ENCODE measurements at regions not wholly inside any gene's neighbourhood (a gene's known extent, or its start where the extent isn't known, plus 50 kb on each side); places are given as distances from the start of the nearest gene placed in this dataset.

- DNase-seq = no peak
These were observed 266.4 kb upstream of the TENM3 start for GRCh38 chr4:181976764-181977163.

DNA sequence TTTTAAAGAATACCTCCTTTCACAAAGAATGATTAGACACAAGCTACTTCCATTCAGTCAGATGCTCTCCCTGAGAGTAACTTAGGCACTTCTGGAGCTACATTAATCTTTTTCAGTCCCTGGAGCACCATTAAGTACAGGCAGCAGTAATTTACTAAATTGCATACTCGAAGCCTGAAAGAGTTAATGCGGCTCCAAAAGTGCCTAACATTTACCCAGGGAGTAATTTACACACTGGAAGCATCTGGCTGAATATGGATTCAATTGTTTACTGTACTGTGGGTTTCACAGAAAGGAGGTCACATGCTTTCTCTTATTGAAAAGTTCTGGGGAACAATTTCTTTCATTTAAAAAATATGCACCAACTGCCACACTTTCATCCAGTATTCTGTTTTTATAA, 260.8 kb upstream of the TENM3 start:
- DNase-seq = no peak

DNA sequence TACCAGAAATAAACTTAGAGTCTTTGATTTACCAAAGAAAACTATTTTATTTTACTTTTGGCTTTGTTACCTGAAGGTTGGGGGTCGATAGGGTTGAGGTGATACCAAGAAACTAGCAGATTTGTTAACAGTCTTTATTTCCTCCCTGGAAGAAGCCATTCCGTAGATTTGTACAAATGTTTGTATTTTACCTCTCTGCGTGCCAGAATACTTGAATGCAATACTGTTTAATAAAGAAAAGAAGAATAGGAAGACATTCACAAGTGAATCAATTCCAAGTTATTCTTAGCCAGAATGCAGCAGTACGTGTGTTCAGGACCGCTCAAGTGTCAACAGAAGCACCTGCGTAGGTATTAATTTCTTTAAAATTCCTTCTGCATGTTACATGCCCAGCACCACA, 260.3 kb upstream of the TENM3 start:
- no peak for DNase-seq

DNA sequence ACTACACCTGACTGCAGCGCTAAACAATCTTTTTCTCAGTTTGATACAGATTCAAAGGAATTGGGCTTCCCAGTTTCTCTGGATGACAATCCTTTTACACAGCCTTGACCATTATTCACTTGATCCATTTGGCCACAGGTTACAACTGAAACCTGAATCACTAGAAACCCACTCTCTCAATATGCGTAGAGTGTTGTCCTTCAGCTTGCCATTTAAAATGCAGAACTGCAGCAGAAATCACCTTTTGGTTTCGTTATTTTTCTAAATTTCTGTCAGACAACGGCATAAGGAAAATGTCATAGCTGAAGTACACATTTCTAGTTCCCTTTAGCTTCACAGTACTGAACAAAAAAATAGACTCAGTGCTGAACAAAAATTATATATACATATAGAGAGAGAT, 255.8 kb upstream of the TENM3 start:
- no peak for DNase-seq

- DNase-seq = no peak
These were observed 254.1 kb upstream of the TENM3 start for GRCh38 chr4:181989071-181989470.

DNA sequence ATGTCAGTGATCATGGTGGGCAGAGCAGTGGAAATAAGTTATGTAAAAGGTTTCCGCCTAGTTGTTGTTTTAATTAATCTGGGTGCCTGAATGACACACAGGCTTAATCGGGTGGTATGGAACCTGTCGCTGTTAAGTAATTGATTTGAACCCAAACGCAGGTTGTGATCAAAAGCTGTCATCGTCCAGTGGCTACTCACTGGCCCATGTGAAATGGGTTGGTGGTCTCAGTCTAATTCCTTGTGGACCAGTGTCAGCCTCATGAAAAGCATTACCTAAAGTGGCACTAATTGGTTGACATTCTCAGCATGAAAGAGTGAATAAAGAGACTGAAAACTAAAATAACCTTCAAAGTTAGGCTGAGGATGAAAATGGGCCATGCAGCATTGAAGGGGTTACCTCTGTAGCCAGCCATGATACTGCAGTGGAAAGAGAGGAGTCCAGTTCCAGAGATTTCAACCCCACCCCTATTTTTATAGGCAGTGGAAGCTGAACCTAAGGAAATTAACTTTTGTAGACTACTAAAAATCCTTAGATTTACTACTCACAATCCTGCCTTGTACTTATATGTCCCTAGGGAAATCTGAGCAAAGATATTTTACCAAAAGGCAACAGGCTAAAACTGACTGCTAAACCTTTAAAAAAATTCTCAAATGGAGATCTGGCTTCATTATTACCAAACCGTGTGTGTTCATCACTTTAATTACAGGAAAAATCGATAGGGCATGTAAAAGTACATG, 251.7 kb upstream of the TENM3 start:
- DNase-seq = no peak

DNA sequence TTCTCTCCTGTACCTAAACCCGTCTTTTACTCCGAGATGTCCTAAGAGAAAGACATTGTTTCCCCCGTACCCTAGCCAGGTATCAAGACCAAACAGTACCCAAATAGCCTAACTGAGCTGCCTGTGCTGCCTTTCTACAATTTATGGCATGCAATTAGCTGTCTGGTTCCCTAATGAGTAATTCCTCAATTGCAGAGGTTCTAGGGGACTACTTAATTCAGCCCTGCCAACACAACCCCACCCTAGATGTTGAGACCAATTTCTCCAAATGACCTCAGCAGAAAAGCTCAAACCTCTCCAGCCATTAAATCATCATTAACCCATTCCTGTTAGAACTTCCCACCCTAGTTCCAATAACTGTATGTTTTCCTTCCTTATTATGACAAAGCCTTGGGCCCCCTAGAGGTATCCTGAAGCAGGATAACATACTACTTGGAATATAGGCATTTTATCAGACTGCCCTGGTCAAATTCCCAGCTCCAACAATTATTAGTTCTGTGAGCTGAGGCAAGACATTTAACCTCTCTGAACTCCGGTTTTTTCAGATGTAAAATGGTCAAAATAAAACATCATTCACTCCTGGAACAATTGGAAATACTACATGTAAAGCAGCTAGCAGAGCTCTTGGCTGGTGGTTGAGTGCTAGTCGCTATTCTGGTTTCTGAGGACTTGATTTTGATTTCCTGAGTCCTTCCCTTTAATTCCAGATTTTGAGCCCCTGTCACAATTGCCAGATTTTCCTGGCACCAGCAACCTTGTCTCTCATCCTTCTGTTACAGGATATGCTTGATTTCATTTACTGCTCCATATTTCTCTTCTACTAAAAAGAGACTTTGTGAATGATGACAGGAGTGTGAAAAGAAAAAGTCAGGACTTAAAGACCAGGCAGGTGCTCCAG, 244.6 kb upstream of the TENM3 start:
- no peak for DNase-seq

DNA sequence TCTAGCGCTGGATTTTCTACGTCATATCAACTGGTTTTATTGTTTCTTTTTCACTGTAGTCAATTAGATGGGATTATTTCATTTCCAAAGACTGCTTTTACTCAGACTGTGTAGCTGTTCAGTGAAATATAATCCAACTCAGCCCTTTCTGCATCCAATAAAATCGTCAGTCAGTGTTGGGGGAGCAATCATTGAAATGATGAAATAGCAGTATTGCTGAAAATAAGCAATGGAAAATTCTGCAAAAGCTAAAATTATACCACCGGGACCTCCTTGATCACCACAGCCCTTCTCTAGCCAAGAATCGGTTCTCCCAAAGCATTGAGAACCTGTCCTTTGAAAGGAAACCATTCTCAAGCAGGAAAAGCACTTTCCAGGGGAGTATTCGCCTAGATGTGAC, 243.1 kb upstream of the TENM3 start:
- no peak for DNase-seq

GRCh38 chr4:182010876-182011275, 232.3 kb upstream of the TENM3 start:
- DNase-seq = no peak

DNA sequence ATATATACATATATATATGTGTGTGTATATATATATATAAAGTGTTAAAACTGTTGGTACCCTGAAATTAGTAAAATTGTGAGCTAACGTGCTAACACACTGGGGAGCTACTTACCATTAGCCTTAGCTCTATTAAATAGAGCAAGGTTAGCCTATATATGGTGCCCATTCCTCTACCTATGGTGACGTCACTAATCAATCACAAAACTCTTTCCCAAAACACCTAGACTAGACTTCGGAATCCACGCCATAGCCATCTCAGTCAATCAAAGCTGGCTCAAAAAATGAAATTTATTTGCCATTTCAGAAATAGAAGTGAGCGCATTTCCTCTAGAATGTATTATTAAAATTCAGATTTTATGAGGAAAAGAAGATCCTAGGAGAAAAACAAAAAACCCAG, 229.0 kb upstream of the TENM3 start:
- no peak for DNase-seq

- DNase-seq = no peak
These were observed 228.2 kb upstream of the TENM3 start for GRCh38 chr4:182015014-182015413.

- DNase-seq = no peak
These were observed 227.3 kb upstream of the TENM3 start for GRCh38 chr4:182015893-182016292.

DNA sequence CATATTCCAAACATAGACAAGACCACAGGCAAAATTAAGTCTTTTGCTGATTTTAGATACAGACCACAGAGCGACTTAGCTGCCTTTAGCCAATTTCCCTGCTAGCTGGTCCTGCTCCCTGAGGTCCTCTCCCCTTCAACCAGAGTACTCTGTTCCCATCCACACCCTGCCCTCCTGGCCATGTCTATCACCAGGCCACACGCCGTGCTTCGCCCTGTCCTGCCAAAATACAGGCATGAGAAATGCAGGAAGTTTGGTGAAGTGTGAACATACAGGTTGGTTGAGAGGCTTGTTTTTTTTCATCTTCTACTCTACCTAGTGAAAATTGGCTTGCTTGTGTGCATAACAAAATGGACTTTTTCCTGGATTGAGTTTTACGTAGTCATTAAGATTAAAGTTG, 226.2 kb upstream of the TENM3 start:
- DNase-seq = no peak

DNA sequence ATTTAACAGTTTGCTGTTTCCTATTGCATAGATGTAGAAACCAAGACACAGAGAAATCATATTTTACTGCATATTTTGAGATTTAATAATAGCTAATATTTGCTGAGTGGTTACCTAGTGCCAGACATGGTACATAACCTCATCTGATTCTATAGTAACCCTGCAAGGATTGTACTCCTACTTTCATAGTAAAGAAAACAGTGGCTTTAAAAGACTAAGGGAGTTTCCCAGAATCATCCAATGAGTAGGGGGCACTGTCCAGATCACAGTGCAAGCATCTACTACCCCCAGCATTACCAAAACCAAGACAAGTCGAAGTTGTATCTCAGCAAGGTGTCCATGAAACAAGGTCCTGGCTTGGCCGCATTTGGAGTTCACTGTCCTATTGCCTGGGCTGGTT, 224.5 kb upstream of the TENM3 start:
- no peak for DNase-seq

DNA sequence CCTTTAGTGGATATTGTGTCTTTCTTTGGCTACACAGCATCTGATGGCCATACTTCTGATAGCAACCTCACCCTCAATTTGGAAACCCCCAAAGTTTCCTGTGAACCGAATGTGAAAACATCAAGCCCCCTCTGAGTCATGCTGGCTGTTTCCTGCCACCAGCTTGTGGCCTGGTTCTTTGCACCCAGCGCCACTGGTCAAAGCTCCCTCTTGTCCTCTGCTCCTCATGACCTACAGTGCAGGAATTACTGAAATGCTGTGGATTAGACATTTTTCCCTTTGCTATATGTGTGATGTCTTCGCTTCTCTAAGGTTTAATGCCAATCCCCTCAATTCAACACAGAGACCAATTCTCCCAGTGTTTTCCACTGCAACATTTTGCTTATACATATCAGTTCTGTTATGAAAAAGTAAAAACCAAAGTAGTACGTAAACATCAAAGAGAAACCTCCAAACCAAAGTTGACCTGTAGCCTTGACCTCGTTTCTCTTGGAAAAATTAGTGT, 224.0 kb upstream of the TENM3 start:
- no peak for DNase-seq

DNA sequence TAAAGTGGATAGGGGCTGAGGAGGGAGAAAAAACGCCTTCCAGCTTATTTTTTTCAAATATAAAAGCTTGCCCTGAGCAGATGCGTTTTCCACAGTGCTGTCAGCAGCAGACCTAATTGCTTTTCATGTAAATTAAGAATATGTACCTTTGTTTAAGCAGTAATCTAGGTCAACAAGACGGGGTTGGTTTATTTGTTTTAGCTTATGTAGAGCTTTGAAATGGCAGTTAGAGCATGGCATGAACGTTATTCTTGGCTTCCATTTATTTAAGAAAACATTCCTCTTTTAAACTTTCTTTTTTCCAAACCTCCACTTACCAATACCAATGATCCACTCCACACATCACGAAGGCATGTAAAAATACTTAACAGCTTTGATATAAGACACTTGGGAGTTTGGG, 220.3 kb upstream of the TENM3 start:
- no peak for DNase-seq

GRCh38 chr4:182023469-182023868, 219.7 kb upstream of the TENM3 start:
- DNase-seq = no peak

DNA sequence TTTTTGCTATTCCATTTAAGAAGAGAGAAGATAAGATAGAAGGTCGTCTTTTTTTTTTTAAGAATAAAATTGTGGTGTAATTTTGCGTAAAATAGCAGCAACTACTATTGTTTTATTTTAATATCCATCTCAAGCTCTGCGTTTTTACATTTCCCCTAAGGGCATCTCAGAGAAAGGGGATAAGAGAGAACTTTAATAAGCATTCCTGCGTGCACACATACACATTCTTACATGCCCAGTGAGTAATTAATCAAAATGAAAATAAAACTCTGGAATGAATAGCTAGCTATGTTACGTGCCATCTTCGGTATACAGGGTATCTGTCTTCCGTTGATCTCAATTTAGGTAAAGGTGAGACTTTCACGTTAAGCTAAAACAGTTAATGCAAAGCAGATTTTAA, 200.3 kb upstream of the TENM3 start:
- DNase-seq = no peak

DNA sequence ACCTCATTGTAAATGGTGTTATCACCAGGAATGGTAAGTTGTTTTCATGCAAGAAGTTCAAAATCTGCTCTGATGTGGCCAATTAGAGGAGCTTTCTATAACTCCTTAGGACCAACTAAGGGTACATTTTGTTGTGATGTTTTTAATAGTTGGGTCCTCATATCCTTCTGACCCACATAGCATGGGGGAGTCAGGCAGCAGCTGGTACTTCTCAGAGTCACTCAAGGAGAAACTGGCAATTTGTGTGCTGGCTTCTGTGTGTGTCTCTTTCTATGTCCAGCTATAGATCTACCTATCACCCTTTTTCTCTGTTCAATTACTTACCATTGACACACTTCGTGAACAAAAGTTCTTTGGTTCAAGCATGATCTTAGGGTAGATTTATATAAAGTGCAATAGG, 194.3 kb upstream of the TENM3 start:
- no peak for DNase-seq

- no peak for DNase-seq
These were observed 186.3 kb upstream of the TENM3 start for GRCh38 chr4:182056866-182057265.

GRCh38 chr4:182062458-182062857, 180.7 kb upstream of the TENM3 start:
- no peak for DNase-seq

DNA sequence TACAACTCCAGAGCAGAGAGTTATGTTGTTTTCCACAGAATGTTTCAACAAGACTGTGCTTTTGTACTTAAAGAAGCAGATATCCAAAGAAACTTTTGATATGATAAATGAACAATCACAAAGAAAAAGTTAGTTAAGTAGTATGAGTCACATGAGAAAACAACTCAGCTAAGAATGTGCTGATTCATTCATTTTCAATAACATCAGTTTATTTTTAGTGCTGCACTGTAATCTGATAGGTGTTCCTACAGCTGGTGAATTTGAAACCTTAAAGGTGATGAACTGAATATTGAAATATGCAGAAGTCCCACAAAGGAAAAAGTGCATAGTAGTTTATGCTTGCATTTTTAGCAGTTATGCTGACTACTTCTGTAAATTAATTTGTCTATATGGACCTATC, 180.3 kb upstream of the TENM3 start:
- DNase-seq = no peak

DNA sequence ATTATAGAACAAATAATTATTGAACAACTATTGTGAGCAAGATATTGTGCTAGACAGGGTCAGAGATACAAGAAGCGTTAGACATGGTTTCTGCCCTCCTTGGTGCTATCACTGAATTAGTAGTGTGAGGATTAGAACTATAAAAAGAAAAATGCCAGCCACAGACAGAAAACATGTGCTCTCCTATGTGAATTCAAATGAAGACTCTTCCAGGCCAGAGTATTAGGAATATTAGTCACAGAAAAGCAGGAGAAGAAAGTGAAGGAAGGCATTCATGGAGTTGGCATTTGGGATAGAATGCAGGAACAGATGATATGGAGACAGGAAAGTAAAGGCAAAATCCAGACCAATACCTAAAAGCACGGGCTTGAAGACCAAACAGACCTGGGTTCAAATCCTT, 179.6 kb upstream of the TENM3 start:
- DNase-seq = no peak

GRCh38 chr4:182065255-182065654, 177.9 kb upstream of the TENM3 start:
- no peak for DNase-seq

All from activated CD4-positive, alpha-beta T cell treated with anti-CD3 and anti-CD28 coated beads for 1 hour (primary cell).